Chondrocyte (in vitro differentiated cells): ENCODE measurements at regions not wholly inside any gene's neighbourhood (a gene's known extent, or its start where the extent isn't known, plus 50 kb on each side); places are given as distances from the start of the nearest gene placed in this dataset.

Experiments
- DNase-seq: peaks from one replicate; pipeline ENCODE4 v3.0.0; 2021; ENCODE audit warnings: mixed read lengths, low spot score
- H3K27ac Mint-ChIP-seq: one replicate; pipeline ENCODE4 v1.8.0; 2021; ENCODE audit warnings: mild to moderate bottlenecking, moderate library complexity, mixed read lengths; ENCODE audit not compliant: unreplicated experiment
- H3K27me3 Mint-ChIP-seq: 2 replicates; pipeline ENCODE4 v1.8.0; 2021; ENCODE audit warnings: low read depth, mixed read lengths
- H3K36me3 Mint-ChIP-seq: 2 replicates; pipeline ENCODE4 v1.8.0; 2021; ENCODE audit warnings: low read depth, mixed read lengths
- H3K4me1 Mint-ChIP-seq: 2 replicates; pipeline ENCODE4 v1.8.0; 2021; ENCODE audit warnings: low read depth, mild to moderate bottlenecking, mixed read lengths
- H3K4me3 Mint-ChIP-seq: one replicate; pipeline ENCODE4 v1.8.0; 2021; ENCODE audit warnings: mild to moderate bottlenecking, moderate library complexity, mixed read lengths; ENCODE audit not compliant: unreplicated experiment
- H3K9me3 Mint-ChIP-seq: 2 replicates; pipeline ENCODE4 v1.8.0; 2021; ENCODE audit warnings: low read depth, mixed read lengths
- TF ChIP-seq, protein P1 (sequence below): fragments of 200-600 bp; sonication (generic); IDR thresholded peaks from 2 replicates; pipeline ENCODE4 v1.5.0; 2021; ENCODE audit warnings: antibody characterized with exemption, mild to moderate bottlenecking, moderate library complexity

DNA sequence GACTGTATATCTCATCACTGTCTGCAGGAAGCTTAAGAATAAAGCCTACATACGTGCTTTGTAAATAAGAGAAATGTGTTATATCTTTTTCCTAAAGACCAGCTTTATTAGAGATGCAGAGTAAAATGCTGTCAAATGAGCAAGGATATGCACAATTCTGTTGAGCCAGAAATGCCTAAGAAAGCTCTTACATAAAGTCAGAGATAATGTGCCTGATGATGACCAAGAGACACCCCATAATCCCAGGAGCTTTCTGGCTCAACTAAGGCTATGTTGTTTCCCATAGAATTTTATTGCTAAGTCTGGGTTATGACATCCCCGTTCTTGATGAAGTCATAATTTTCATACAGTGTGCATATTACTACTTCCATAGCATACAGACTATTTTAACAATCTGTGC lies 209.9 kb downstream of the GALC start:
- H3K27me3 Mint-ChIP-seq: no peaks in the 10 kb centered on the region
- H3K4me3 Mint-ChIP-seq: no peak overlapping the region
- no peak overlapping the region for H3K27ac Mint-ChIP-seq
- no peak for DNase-seq
- H3K4me1 Mint-ChIP-seq: no peaks in the 10 kb centered on the region
- TF ChIP-seq, protein P1, sequence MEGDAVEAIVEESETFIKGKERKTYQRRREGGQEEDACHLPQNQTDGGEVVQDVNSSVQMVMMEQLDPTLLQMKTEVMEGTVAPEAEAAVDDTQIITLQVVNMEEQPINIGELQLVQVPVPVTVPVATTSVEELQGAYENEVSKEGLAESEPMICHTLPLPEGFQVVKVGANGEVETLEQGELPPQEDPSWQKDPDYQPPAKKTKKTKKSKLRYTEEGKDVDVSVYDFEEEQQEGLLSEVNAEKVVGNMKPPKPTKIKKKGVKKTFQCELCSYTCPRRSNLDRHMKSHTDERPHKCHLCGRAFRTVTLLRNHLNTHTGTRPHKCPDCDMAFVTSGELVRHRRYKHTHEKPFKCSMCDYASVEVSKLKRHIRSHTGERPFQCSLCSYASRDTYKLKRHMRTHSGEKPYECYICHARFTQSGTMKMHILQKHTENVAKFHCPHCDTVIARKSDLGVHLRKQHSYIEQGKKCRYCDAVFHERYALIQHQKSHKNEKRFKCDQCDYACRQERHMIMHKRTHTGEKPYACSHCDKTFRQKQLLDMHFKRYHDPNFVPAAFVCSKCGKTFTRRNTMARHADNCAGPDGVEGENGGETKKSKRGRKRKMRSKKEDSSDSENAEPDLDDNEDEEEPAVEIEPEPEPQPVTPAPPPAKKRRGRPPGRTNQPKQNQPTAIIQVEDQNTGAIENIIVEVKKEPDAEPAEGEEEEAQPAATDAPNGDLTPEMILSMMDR: no peak
- H3K36me3 Mint-ChIP-seq: no peaks in the 10 kb centered on the region
- H3K9me3 Mint-ChIP-seq: peaks cover 25% of the 10 kb centered on the region

DNA sequence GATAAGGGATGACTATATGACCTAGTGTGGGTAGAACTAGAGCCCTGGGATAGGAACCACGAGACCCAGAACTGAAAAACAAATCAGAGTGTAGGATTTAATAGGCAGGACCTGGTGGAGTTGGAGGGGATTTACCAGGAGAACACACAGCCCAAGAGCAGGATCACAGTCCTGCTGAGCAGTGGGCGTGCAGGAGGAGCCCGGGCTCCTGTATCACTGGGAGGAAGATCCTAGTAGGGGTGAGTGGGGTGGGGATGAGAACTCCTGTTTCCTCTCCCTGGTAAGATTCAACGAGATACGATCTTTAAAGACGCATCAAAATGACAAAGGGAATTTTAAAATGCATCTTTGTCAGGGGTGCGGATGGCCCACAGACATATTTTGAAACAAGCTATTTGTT lies 220.1 kb downstream of the GALC start:
- Mint-ChIP-seq H3K27ac (no peak overlapping the region), H3K9me3 (peaks cover 27% of the 10 kb centered on the region), H3K4me3 (no peak overlapping the region), H3K4me1 (no peaks in the 10 kb centered on the region), H3K27me3 (no peaks in the 10 kb centered on the region), H3K36me3 (no peaks in the 10 kb centered on the region)
- no peak for DNase-seq
- TF ChIP-seq, protein P1: no peak

DNA sequence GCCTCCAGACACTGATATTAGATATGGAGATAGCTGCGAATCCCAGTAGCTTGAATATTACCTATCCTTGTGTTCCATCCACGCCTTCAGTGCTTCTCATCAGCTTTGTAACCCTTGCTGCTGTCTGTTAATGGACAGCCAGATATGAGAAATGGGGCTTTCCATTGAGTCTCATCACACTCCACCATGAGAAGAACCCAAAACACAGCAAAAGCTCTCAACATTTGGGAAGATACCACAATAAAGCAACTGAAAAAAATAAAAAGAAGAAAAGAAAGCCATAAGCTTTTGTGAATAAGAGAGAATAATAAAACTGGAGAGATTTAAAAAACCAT lies 225.4 kb downstream of the GALC start:
- no peak for DNase-seq
- H3K27me3 Mint-ChIP-seq: no peaks in the 10 kb centered on the region
- H3K4me3 Mint-ChIP-seq: no peak overlapping the region
- TF ChIP-seq, protein P1: no peak
- no peaks in the 10 kb centered on the region for H3K36me3 Mint-ChIP-seq
- H3K4me1 Mint-ChIP-seq: no peaks in the 10 kb centered on the region
- no peak overlapping the region for H3K27ac Mint-ChIP-seq
- H3K9me3 Mint-ChIP-seq: peaks cover 22% of the 10 kb centered on the region

DNA sequence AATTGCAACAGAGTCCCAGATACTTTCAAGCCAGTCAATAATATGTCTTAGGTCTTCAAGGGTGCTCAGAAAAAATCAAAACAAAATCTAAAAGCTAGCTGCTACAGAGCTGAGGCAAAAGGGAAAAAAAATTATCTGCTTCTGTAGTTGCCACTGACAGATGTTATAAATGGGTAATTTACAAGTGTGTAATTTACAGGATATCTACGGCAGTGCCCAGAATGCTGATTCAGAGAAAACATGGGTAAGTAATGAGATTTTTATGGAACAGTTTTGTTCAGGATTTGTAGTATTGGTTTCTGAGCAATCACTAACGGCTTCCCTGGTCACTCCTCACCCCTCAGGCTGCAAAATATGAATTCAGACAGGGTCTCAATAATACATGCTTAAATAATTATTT lies 234.1 kb downstream of the GALC start:
- Mint-ChIP-seq H3K27ac (no peak overlapping the region), H3K27me3 (no peaks in the 10 kb centered on the region), H3K4me3 (no peak overlapping the region), H3K4me1 (no peaks in the 10 kb centered on the region), H3K9me3 (peaks cover 32% of the 10 kb centered on the region), H3K36me3 (no peaks in the 10 kb centered on the region)
- TF ChIP-seq, protein P1: no peak
- DNase-seq: no peak

DNA sequence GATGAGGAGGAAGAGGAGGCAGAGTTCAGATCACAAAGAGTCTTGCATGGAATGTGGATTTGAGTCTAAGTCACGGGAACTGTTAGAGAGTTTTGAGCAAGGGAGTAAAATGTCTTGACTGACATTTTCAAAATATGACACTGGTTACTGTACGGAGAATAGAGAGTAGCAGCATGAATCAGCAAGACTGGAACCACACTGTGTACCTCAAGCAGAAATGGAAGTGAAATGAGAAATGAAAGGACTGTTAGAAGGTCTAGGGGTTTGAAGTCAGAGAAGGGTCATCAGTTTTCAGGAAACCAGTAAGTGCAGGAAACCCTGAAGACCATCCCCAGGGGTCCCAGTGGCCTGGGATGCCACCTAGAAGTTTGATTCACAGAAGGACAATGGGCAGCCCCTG lies 236.3 kb downstream of the GALC start:
- H3K4me1 Mint-ChIP-seq: no peaks in the 10 kb centered on the region
- peaks cover 19% of the 10 kb centered on the region for H3K9me3 Mint-ChIP-seq
- TF ChIP-seq, protein P1: no peak
- H3K4me3 Mint-ChIP-seq: no peak overlapping the region
- H3K27ac Mint-ChIP-seq: no peak overlapping the region
- H3K27me3 Mint-ChIP-seq: no peaks in the 10 kb centered on the region
- no peaks in the 10 kb centered on the region for H3K36me3 Mint-ChIP-seq
- DNase-seq: no peak
